Esophagus squamous epithelium (tissue), 5 donors: ENCODE measurements at regions not wholly inside any gene's neighbourhood (a gene's known extent, or its start where the extent isn't known, plus 50 kb on each side); places are given as distances from the start of the nearest gene placed in this dataset.

Experiments used
- DNase-seq: peaks from one replicate; lab custom pipeline; 2025; lab: John Stamatoyannopoulos, UW
- H3K27ac ChIP-seq, 4 donors: fragments of 200-600 bp; sonication (generic); one replicate each; pipeline ENCODE4 v1.5.1; 2016 to 2019; ENCODE audit warnings: mild to moderate bottlenecking in 1 of 4
- H3K27me3 ChIP-seq, 4 donors: fragments of 200-600 bp; sonication (generic); 1 replicate in 3 of 4; 2 replicates in 1 of 4; pipeline versions ENCODE4 v1.5.1 to v1.6.0; 2017 to 2021; ENCODE audit warnings: antibody characterized with exemption in 1 of 4
- H3K36me3 ChIP-seq, 3 donors: fragments of 200-600 bp; sonication (generic); one replicate each; pipeline ENCODE4 v1.5.1; 2016 to 2019
- H3K4me1 ChIP-seq, 3 donors: fragments of 200-600 bp; sonication (generic); one replicate each; pipeline ENCODE4 v1.5.1; 2017 to 2019
- H3K4me3 ChIP-seq, 4 donors: fragments of 200-600 bp; sonication (generic); 1 replicate in 3 of 4; 2 replicates in 1 of 4; pipeline ENCODE4 v1.5.1; 2016 to 2019; ENCODE audit warnings: mild to moderate bottlenecking in 2 of 4, moderate library complexity in 1 of 4
- H3K9me3 ChIP-seq, 3 donors: fragments of 200-600 bp; sonication (generic); one replicate each; pipeline ENCODE4 v1.5.1; 2016 to 2019
- POLR2A ChIP-seq, 4 donors: fragments of 450-650 bp; IDR thresholded peaks; one replicate each; pipeline ENCODE4 v1.6.1; 2017; ENCODE audit warnings: antibody characterized with exemption in 4 of 4, mild to moderate bottlenecking in 4 of 4, moderate library complexity in 3 of 4
- WGBS, 2 donors: methylation state at CpG; one replicate each; pipeline ENCODE4 v1.1.5; 2018; 5-methylcytosine and 5-hydroxymethylcytosine counted together
- intact Hi-C: fragments of 100-400 bp; cut with DNase I; formaldehyde crosslinking; loops from one replicate; pipeline ENCODE4 v1.15.0; 2022
- TF ChIP-seq, protein P1 (sequence below), 6 experiments: fragments of 450-650 bp in 4 of 6; fragments of 200-600 bp in 2 of 6; sonication (generic) in 2 of 6; IDR thresholded peaks; one replicate each; pipeline ENCODE4 v1.5.1; 2016 to 2019; ENCODE audit warnings: antibody characterized with exemption in 6 of 6, mild to moderate bottlenecking in 4 of 6, moderate library complexity in 4 of 6
- donor health status: DM: yes; HTN: yes; CAD: no.

GRCh38 chr4:154064244-154064643 is 275.4 kb upstream of the SFRP2 start:
- Histone ChIP-seq H3K4me1 (no peaks in the 10 kb centered on the region), H3K27me3 (no peaks in the 10 kb centered on the region), H3K27ac (no peak overlapping the region), H3K36me3 (no peaks in the 10 kb centered on the region), H3K9me3 (peaks cover 0 to 40% (median 12%) of the 10 kb centered on the region in 3 donors), H3K4me3 (no peak overlapping the region)
- 22 to 50% methylated on average over 1 of the region's 1 CpG for WGBS, 2 donors
- intact Hi-C loops, result no loop called here
- TF ChIP-seq POLR2A (IDR thresholded peaks at IDR 0.05), result no peak
- TF ChIP-seq, protein P1, sequence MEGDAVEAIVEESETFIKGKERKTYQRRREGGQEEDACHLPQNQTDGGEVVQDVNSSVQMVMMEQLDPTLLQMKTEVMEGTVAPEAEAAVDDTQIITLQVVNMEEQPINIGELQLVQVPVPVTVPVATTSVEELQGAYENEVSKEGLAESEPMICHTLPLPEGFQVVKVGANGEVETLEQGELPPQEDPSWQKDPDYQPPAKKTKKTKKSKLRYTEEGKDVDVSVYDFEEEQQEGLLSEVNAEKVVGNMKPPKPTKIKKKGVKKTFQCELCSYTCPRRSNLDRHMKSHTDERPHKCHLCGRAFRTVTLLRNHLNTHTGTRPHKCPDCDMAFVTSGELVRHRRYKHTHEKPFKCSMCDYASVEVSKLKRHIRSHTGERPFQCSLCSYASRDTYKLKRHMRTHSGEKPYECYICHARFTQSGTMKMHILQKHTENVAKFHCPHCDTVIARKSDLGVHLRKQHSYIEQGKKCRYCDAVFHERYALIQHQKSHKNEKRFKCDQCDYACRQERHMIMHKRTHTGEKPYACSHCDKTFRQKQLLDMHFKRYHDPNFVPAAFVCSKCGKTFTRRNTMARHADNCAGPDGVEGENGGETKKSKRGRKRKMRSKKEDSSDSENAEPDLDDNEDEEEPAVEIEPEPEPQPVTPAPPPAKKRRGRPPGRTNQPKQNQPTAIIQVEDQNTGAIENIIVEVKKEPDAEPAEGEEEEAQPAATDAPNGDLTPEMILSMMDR (IDR thresholded peaks at IDR 0.05), result no peak
- no peak for DNase-seq

- no peak for DNase-seq
- no peaks in the 10 kb centered on the region for H3K27me3 ChIP-seq
- 55 to 63% methylated on average over 6 of the region's 6 CpGs for WGBS, 2 donors
- no peaks in the 10 kb centered on the region for H3K36me3 ChIP-seq
- peaks cover 0 to 11% (median 10%) of the 10 kb centered on the region in 3 donors for H3K9me3 ChIP-seq
- no peak overlapping the region for H3K4me3 ChIP-seq
- H3K27ac ChIP-seq, result peak overlapping the region in 2 of 4 donors; percentile 25 to 54
- intact Hi-C loops, result no loop called here
- TF ChIP-seq, protein P1 (IDR thresholded peaks at IDR 0.05), result no peak
- no peak for TF ChIP-seq POLR2A (IDR thresholded peaks at IDR 0.05)
- H3K4me1 ChIP-seq, result no peaks in the 10 kb centered on the region
These were observed 260.7 kb upstream of the SFRP2 start for GRCh38 chr4:154049457-154050181.

- Histone ChIP-seq H3K4me3 (no peak overlapping the region), H3K9me3 (peaks cover 0 to 2% (median under 1%) of the 10 kb centered on the region in 3 donors), H3K4me1 (no peaks in the 10 kb centered on the region), H3K36me3 (no peaks in the 10 kb centered on the region), H3K27ac (no peak overlapping the region), H3K27me3 (no peaks in the 10 kb centered on the region)
- 83 to 100% methylated on average over 1 of the region's 1 CpG for WGBS, 2 donors
- intact Hi-C loops, result no loop called here
- TF ChIP-seq, protein P1 (IDR thresholded peaks at IDR 0.05), result no peak
- no peak for TF ChIP-seq POLR2A (IDR thresholded peaks at IDR 0.05)
- no peak for DNase-seq
These were observed 258.9 kb upstream of the SFRP2 start for GRCh38 chr4:154047733-154048132.

DNA sequence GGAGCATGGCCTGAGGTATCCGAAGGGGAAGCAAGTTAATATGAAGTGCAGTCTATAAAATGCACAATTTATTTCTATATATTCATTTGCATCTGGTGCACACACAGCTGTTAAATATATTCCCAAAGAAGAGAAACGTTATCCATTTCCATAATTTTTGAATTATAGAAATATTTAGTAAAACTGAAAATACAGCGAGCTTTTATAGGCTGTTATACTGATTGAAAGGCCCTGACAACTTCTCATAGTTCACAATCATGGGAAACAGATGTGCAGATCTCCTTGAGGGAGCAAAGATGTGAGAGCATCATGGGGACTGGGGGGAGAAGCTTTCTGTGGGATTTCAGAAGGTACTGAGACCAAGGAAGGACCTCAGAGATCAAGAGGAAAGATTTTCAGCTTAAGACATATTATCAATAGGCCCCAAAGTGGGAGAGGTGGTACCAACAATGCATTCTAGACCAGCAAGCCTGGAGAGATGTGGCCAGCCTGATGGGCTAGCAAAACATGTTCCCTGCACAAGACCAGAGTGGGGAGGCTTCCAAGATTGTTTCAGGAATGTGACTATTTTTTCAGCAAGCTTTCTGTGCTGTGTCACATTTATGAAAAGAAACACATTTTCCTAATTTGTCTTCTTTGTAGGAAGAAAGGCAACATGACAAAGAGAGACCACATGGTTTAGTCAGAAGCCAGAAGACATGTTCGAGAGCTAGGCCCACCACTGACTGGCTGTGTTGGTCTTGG is 256.0 kb upstream of the SFRP2 start:
- no peak overlapping the region for H3K4me3 ChIP-seq
- H3K27me3 ChIP-seq, result no peaks in the 10 kb centered on the region
- intact Hi-C loops, result no loop called here
- TF ChIP-seq, protein P1 (IDR thresholded peaks at IDR 0.05), result no peak
- no peak for TF ChIP-seq POLR2A (IDR thresholded peaks at IDR 0.05)
- no peaks in the 10 kb centered on the region for H3K36me3 ChIP-seq
- WGBS, 2 donors, result 42 to 55% methylated on average over 3 to 4 of the region's 4 CpGs
- H3K27ac ChIP-seq, result no peak overlapping the region
- H3K4me1 ChIP-seq, result no peaks in the 10 kb centered on the region
- H3K9me3 ChIP-seq, result no peaks in the 10 kb centered on the region
- DNase-seq, result no peak

DNA sequence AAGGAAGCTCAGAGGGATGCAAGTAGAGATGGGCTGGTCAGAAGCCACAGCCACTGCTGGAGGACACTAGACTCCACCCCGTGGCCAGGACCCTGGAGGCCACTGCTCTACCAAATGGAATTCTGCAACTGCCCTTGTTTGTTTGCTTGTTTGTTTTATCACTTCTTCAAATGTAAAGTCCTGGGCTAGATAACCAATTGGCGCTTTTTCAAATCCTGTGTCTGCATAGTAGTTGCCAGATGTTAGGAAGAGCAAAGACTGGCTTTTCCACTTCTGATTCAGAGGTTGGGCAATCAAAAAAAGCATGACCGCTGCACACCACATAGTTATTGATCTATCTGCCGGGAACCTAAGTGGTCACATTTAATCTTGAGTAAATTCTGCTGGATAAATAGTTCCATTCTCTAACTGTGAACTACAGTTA is 255.2 kb upstream of the SFRP2 start:
- TF ChIP-seq POLR2A (IDR thresholded peaks at IDR 0.05), result no peak
- TF ChIP-seq, protein P1 (IDR thresholded peaks at IDR 0.05), result no peak
- Histone ChIP-seq H3K9me3 (no peaks in the 10 kb centered on the region), H3K4me1 (no peaks in the 10 kb centered on the region), H3K4me3 (no peak overlapping the region), H3K27me3 (no peaks in the 10 kb centered on the region), H3K36me3 (no peaks in the 10 kb centered on the region), H3K27ac (no peak overlapping the region)
- intact Hi-C loops, result no loop called here
- no peak for DNase-seq
- 59 to 68% methylated on average over 4 of the region's 4 CpGs for WGBS, 2 donors
